SK-N-MC (cell line): ENCODE measurements at regions not wholly inside any gene's neighbourhood (a gene's known extent, or its start where the extent isn't known, plus 50 kb on each side); places are given as distances from the start of the nearest gene placed in this dataset.
"Not testable (repeated sequence)": the region's sequence is repeated elsewhere in the genome, so short reads cannot be mapped to it uniquely, and the experiment has no call there.

Experiments
- DNase-seq: peaks from one replicate; pipeline ENCODE4 v3.0.0-alpha.2; 2011; ENCODE audit warnings: low read depth, low spot score
- H3K27ac ChIP-seq: fragments of 200-600 bp; sonication (generic); 2 replicates; pipeline ENCODE4 v1.5.1; 2016; ENCODE audit warnings: mixed run types
- H3K36me3 ChIP-seq: fragments of 200-600 bp; sonication (generic); 2 replicates; pipeline ENCODE4 v1.6.1; 2017; ENCODE audit warnings: antibody characterized with exemption, low read length, mixed read lengths; ENCODE audit not compliant: insufficient read depth
- H3K4me3 ChIP-seq: fragments of 200-600 bp; sonication (generic); 2 replicates; pipeline ENCODE4 v1.5.1; 2016
- H3K9ac ChIP-seq: fragments of 200-600 bp; sonication (generic); 2 replicates; pipeline ENCODE4 v1.8.0; 2017; ENCODE audit warnings: mixed run types, mixed read lengths; ENCODE audit not compliant: insufficient read length
- H3K9me3 ChIP-seq: fragments of 200-600 bp; sonication (generic); 2 replicates; pipeline ENCODE4 v1.6.1; 2017; ENCODE audit warnings: low read depth, mild to moderate bottlenecking, antibody characterized with exemption, low read length, moderate library complexity, mixed read lengths

DNA sequence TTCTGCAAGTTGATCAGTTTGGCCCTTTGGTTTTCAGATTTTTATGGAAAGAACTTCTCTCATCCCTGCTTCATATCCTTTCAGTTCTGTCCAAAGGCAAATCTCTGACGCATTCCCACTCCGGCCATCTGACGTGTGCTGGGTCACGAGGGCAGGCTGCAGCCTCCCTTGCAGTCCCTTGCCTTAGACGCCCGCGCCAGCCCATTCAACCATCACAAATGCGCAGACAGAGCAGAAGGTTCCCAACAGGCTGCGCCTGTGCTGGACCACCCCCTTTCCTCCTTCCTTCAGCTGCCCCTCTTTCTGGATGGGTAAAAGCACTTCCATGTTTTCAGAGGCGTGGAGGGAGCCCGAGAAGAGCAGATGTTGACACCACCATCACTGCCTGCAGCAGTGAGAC, 144.2 kb downstream of the BCL2L11 start:
- H3K9me3 ChIP-seq, DNase-seq, H3K9ac ChIP-seq, H3K4me3 ChIP-seq, H3K27ac ChIP-seq, H3K36me3 ChIP-seq: not testable (repeated sequence)

DNA sequence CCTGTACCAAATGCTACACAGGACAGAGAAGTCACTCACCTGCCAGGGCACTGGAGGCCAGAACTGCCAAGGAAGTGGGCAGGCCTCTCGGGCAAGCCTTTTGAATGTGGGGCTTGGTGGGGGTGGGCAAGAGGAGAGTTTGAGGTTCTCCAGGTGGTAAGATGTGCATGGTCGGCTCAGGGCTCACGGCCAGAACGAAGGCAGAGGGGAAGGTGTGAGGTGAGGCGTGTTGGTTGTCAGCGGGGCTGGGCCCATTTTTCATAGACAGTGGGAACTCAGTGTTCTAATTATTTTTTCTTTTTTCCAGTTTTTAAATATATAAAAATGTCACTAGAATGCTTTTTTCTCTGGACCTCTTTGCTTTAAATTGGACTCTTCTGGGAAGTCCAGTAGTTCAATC, 145.8 kb downstream of the BCL2L11 start:
- H3K9me3 ChIP-seq, H3K4me3 ChIP-seq, H3K9ac ChIP-seq, H3K27ac ChIP-seq, DNase-seq, H3K36me3 ChIP-seq: not testable (repeated sequence)

DNA sequence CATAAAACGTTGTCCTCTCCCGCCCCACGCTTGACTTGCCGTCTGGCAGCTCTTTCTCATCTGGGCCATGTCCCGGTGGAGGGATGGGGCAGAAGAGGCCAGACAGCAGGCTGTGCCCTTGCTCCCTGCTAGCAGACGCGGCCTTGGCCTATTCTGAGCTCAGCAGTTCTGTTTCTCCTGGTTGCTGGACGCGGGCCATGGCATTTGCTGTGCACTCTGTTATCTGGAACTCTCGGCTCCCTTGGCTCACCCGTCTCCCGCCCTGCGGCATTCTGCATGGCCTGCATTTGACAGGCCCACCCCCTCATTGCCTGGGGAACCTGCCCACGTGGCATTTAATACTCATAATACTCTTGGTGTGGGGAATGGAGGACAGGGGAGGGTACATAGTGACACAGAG, 146.3 kb downstream of the BCL2L11 start:
- H3K27ac ChIP-seq, H3K9ac ChIP-seq, H3K36me3 ChIP-seq, H3K9me3 ChIP-seq, DNase-seq, H3K4me3 ChIP-seq: not testable (repeated sequence)

DNA sequence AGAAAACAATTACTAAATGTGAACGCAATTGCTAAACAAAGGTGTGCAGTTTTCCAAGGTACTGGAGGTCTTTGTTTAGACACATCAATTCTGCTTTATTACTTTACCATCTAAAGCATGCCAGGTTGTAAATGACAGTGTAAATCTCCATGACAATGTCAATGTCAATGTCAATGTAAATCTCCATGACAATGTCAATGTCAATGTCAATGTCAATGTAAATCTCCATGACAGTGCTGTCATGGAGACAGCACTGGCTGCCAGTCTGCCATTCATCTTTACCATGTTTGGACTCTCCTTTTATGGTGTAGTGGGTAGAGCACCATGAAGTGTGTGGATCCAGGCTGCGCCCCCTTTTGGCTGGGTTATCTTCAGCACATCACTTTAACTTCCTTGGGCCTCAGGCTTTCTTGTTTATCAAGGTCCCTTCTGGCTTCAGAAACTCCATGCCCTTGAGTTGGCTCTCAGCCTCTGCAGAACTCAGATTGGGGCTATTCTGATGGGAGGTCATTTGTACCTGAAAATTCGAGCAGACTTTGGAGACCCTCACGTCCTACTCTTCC, 149.1 kb downstream of the BCL2L11 start:
- H3K4me3 ChIP-seq, H3K36me3 ChIP-seq, H3K9ac ChIP-seq, DNase-seq, H3K27ac ChIP-seq, H3K9me3 ChIP-seq: not testable (repeated sequence)

DNA sequence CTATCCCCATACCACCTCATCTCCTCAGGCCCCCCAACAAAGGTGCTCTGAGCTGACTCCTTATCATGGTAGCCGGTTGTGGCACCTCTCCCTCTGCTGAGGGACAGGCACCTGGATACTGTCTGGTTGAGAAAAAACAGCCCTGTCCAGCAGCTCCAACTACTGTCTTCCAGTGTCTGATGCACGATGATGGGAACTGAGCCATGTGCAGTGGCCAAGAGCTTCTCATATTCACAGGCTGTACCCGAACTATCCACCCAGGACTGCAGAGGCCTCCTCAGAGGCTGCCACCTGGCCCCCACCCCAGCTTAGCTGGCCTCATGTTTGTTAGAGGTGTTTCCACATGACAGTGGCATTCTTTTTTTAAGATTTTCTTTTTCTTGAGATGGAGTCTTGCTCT, 149.9 kb downstream of the BCL2L11 start:
- DNase-seq, H3K27ac ChIP-seq, H3K36me3 ChIP-seq, H3K9ac ChIP-seq, H3K4me3 ChIP-seq, H3K9me3 ChIP-seq: not testable (repeated sequence)

DNA sequence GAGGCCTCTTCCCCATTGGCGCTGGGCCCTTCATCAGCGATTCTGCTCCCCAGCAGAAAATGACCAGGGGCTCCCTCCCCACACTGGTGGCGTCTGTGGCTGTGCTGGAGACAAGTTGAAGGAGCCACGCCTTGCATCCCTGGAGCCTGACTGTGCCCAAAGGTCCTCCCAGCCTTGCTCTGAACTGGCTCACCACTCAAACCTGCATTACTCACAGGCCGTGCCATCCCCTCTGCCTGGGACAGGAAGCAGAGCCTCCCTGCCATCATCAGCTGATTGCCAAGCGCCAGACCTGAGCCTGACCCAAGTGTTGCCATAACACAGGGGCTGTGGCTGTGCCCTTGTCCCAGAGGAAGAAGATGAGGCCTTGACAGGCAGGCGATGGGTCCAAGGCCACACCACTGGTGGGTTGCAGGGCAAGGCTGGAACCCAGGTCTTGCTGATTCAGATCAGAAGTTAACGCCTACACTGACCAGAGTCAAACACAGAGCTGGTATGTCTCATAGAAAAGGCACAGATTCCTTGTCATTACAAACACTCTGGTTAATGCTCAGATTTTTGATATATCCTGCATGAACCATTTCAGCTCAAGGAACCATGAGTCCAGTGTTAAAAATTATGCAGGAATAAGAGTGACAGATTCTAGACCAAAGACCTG, 151.1 kb downstream of the BCL2L11 start:
- not testable (repeated sequence) for H3K36me3 ChIP-seq, H3K27ac ChIP-seq, H3K9me3 ChIP-seq, H3K4me3 ChIP-seq, DNase-seq, H3K9ac ChIP-seq

DNA sequence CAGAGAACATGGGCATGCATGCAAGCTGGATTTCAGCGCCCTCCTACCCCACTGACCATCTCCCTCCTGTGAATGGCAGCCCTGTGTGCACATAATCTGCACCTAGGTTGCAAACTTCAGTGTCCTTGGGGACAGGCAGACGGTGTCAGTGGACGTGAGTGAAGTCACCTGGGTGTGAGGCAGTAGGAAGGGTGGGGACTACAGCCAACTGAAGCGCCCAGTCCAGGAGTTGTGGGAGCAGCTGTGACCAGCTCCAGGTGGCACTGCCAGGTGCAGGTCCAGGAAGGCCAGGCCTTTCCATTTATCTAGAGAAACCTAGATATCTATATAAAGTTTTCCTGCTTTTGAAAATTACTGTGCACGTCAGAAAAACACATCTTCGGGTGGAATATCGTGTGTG, 152.3 kb downstream of the BCL2L11 start:
- not testable (repeated sequence) for H3K9me3 ChIP-seq, DNase-seq, H3K36me3 ChIP-seq, H3K27ac ChIP-seq, H3K4me3 ChIP-seq, H3K9ac ChIP-seq

DNA sequence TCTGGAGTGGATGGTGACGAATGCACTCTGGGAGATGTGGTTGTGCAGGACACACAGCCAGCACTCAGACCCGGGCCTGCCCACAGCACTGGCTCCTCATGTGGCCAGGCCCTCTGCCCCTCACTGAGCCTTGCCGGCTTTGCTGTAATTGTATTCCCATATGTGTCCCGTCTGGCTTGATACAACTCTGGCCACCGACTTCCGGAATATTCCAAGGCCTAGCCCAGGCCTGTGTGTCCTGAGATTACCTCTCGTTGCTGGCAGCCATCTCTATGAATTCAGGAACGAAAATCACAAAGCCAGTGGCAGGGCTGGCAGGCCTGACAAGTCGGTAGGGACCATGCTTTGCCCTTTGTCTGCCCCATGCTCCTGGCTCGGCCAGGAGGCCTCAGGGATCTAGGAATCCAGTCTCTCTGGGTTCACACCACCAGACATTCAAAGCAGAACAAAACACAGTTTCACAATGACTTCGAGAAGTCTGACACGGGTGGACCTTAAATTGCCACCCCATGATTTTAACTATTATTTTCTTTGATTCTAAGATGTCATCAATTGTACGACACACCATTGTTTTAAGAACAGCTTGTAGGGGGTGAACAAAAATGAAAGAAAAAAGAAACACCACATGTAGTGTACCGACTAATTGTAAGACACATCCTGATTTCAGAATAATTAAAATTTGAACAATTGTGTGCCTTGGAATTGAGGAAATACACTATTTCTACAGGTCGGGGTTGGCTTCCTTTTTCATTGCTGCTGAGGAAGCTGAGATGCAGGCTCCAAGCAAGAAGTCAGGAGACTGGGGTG, 154.5 kb downstream of the BCL2L11 start:
- H3K36me3 ChIP-seq, H3K4me3 ChIP-seq, H3K9ac ChIP-seq, H3K9me3 ChIP-seq, H3K27ac ChIP-seq, DNase-seq: not testable (repeated sequence)

DNA sequence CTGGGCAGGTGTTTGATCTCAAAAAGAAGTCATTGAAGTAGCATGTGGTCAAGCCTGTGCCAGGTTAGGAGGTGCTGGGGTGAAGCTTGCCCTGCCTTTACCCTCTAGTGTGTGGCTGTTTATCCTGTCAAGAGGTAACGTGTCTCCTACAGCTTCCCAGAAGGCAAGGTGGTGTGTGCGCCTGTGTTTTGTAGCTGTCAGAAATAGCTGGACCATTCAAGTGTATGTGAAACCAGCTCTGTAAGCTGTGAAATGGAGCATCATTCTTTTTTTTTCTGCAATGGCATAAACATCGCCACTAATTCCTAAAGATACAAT, 155.1 kb downstream of the BCL2L11 start:
- not testable (repeated sequence) for H3K27ac ChIP-seq, H3K9me3 ChIP-seq, H3K9ac ChIP-seq, DNase-seq, H3K4me3 ChIP-seq, H3K36me3 ChIP-seq

DNA sequence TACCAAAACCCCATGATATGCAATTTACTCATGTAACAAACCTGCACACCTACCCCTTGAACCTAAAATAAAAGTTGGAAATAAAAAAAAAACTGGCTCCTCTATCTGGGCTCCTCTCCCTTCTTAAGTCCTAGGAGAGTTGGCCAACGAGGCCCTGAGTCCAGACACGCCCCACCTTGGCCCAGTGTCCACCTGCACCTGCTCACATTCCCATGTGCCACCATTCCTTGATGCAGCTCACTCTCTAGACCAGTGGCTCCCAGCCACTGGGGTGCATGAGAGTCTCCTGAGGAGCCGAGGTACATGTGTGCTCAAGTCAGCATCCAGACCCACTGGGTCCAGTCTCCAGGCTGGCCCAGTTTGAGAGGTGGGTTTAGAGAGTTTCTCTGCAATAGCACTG, 157.4 kb downstream of the BCL2L11 start:
- not testable (repeated sequence) for H3K36me3 ChIP-seq, H3K27ac ChIP-seq, H3K9ac ChIP-seq, DNase-seq, H3K9me3 ChIP-seq, H3K4me3 ChIP-seq

DNA sequence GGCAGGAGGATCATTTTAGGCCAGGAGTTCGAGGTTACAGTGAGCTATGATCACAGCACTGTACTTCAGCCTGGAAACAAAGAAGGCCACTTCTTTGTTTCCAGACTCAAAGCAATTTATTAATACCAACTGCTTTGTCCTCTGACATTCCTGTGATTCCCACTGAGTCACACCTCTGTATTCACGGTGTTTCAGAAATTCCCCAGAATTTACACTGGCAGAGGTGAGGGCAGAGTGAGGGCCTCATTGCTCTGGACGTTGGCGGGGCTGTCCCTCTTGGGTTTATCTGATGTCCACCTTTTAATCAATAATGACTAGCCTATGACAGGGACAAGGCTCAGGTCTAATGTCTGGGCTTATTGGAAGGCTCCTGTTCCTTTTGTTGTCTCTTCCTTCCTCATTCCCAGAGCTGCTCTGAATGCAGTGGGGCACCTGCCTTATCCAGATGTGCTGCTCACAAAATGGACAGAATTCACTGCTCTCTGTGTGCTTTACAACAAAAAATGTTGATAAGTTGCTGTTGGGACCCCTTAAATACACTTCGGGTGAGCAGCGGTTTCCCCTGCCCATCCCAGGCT, 160.1 kb downstream of the BCL2L11 start:
- not testable (repeated sequence) for H3K4me3 ChIP-seq, H3K27ac ChIP-seq, H3K9me3 ChIP-seq, DNase-seq, H3K36me3 ChIP-seq, H3K9ac ChIP-seq

DNA sequence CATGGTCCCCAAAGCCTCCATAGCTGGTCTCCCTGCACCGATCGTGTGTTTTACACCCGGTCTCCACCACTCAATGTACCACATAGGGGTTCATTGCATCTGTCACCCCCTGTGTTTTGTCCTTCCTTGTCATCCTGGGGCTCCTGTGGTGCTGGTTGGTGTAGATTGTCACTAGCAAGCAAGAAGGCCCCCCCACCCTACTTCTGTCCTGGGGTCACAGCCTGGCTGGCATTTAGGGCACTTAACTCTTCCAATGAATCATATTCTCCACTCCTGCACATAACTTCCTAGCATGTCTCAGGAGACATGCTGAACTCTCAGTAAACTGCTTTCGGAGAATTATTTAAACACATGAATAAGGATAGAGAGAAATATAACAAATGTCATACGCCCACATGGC, 161.4 kb downstream of the BCL2L11 start:
- H3K9ac ChIP-seq, H3K27ac ChIP-seq: not testable (repeated sequence)

DNA sequence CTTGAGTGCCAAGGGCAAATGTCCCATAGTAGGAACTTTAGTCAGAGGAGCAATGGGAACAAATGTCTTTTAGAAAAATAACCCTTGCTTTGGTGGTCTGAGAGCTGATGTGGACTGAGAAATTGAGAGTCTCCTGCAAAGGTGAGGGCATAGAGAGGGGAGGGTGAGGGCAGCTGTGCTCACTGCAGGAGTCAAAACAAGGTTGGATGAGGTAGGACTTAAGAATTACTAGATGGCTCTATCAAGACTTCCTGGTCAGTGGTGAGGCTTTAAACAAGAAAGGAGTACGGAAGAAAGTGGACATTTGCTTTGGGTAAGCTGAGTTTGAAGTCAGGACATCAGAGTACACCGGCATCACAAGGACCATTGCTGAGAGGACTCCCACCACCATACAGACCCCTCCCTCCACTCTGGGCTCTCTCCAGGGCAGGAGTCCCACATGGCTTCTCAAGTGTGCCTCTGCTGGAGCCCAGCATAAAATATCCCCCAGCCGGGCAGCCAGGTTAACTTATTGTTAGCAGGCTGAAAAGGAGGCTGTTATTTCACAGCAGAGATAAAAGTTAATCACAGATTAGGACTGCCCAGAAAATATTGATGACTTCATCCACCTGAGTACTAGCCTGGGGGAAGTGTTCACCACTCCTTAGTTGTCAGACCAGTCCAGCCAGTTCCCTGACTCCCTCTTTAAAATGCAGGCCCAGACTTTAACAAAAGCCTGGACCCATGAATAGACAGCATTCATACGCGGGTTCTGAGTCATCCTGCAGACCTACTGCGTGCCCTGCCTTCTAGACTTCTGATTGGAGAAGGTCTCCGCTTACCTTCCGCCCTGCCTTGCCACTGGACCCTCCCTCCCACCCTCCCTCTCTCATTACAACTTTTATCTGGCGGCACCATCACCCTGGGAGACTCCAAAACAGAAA, 167.2 kb downstream of the BCL2L11 start:
- DNase-seq, H3K4me3 ChIP-seq: not testable (repeated sequence)

More for the DNA sequence above, 161.4 kb downstream of the BCL2L11 start:
- not testable (repeated sequence) for H3K9me3 ChIP-seq, DNase-seq, H3K4me3 ChIP-seq, H3K36me3 ChIP-seq

DNA sequence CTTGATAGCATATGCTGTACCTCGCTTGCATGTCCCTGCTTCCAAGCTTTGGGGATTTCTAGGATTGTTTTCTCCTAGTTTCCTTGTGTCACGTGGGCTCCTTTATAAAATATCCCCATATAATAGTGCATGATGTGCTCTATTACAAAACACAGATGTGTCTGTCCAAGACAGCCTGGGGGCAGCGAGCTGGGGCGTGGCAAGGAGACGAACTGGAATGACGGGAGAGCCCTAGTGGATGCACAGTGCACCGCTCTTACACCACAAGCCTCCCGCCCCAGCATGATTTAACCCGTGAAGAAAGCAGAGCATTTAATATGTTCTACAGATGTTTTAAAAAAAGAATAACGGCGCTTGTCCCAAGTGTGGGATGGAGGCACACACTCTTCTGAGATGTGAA, 169.7 kb downstream of the BCL2L11 start:
- not testable (repeated sequence) for H3K9ac ChIP-seq, H3K27ac ChIP-seq, DNase-seq, H3K4me3 ChIP-seq, H3K36me3 ChIP-seq, H3K9me3 ChIP-seq

More for the DNA sequence above, 167.2 kb downstream of the BCL2L11 start:
- not testable (repeated sequence) for H3K9ac ChIP-seq, H3K27ac ChIP-seq, H3K36me3 ChIP-seq, H3K9me3 ChIP-seq
